ENCODE measurements at regions not wholly inside any gene's neighbourhood (a gene's known extent, or its start where the extent isn't known, plus 50 kb on each side); places are given as distances from the start of the nearest gene placed in this dataset.
A peak's percentile ranks its signal among the peaks of the same experiment; 100 is the strongest.
"Not testable (repeated sequence)": the region's sequence is repeated elsewhere in the genome, so short reads cannot be mapped to it uniquely, and the experiment has no call there.

- TF ChIP-seq, protein P1, sequence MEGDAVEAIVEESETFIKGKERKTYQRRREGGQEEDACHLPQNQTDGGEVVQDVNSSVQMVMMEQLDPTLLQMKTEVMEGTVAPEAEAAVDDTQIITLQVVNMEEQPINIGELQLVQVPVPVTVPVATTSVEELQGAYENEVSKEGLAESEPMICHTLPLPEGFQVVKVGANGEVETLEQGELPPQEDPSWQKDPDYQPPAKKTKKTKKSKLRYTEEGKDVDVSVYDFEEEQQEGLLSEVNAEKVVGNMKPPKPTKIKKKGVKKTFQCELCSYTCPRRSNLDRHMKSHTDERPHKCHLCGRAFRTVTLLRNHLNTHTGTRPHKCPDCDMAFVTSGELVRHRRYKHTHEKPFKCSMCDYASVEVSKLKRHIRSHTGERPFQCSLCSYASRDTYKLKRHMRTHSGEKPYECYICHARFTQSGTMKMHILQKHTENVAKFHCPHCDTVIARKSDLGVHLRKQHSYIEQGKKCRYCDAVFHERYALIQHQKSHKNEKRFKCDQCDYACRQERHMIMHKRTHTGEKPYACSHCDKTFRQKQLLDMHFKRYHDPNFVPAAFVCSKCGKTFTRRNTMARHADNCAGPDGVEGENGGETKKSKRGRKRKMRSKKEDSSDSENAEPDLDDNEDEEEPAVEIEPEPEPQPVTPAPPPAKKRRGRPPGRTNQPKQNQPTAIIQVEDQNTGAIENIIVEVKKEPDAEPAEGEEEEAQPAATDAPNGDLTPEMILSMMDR (conservative IDR thresholded peaks at IDR 0.05), result no peak
- peaks cover 3% of the 10 kb centered on the region for H3K4me1 Mint-ChIP-seq
- no peaks in the 10 kb centered on the region for H3K36me3 Mint-ChIP-seq (ENCODE audit: low read depth)
- no peak overlapping the region for H3K4me3 Mint-ChIP-seq
- H3K9me3 Mint-ChIP-seq, result no peaks in the 10 kb centered on the region
- H3K27ac Mint-ChIP-seq (ENCODE audit: unreplicated experiment), result no peak overlapping the region
- no peaks in the 10 kb centered on the region for H3K27me3 Mint-ChIP-seq (ENCODE audit: low read depth)
- DNase-seq (ENCODE audit: low read depth, low spot score), result no peak
Observed at GRCh38 chr17:20783091-20783490, 203.6 kb downstream of the CDRT15L2 start.

DNA sequence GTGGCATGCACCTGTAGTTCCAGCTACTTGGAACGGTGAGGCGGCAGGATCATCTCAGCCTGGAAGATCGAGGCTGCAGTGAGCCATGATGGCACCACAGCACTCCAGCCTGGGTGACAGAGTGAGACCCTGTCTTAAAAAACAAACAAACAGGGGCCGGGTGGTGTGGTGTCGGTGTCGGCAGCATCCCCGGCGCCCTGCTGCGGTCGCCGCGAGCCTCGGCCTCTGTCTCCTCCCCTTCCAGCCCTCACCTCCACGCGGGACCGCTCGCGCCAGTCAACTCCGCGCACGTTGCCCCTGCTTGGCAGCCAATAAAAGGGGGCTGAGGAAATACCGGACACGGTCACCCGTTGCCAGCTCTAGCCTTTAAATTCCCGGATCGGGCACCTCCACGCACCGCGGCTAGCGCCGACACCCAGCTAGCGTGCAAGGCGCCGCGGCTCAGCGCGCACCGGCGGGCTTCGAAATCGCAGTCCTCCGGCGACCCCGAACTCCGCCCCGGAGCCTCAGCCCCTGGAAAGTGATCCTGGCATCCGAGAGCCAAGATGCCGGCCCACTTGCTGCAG is 204.7 kb downstream of the CDRT15L2 start:
- H3K9me3 Mint-ChIP-seq, result no peaks in the 10 kb centered on the region
- no peak overlapping the region for H3K4me3 Mint-ChIP-seq
- no peak for DNase-seq (ENCODE audit: low read depth, low spot score)
- no peaks in the 10 kb centered on the region for H3K36me3 Mint-ChIP-seq (ENCODE audit: low read depth)
- H3K4me1 Mint-ChIP-seq, result peaks cover 8% of the 10 kb centered on the region
- H3K27ac Mint-ChIP-seq (ENCODE audit: unreplicated experiment), result no peak overlapping the region
- TF ChIP-seq, protein P1 (conservative IDR thresholded peaks at IDR 0.05), result no peak
- no peaks in the 10 kb centered on the region for H3K27me3 Mint-ChIP-seq (ENCODE audit: low read depth)

- Mint-ChIP-seq H3K4me3 (no peak overlapping the region), H3K36me3 (ENCODE audit: low read depth) (no peaks in the 10 kb centered on the region), H3K27me3 (ENCODE audit: low read depth) (no peaks in the 10 kb centered on the region), H3K4me1 (peaks cover 8% of the 10 kb centered on the region), H3K27ac (ENCODE audit: unreplicated experiment) (no peak overlapping the region), H3K9me3 (no peaks in the 10 kb centered on the region)
- TF ChIP-seq, protein P1 (conservative IDR thresholded peaks at IDR 0.05), result no peak
- DNase-seq (ENCODE audit: low read depth, low spot score), result no peak
Observed at GRCh38 chr17:20787281-20787680, 207.8 kb downstream of the CDRT15L2 start.

GRCh38 chr17:20791626-20792025 is 212.1 kb downstream of the CDRT15L2 start:
- Mint-ChIP-seq H3K36me3 (ENCODE audit: low read depth) (no peaks in the 10 kb centered on the region), H3K9me3 (no peaks in the 10 kb centered on the region), H3K4me3 (no peak overlapping the region), H3K27ac (ENCODE audit: unreplicated experiment) (no peak overlapping the region), H3K4me1 (peaks cover 8% of the 10 kb centered on the region), H3K27me3 (ENCODE audit: low read depth) (no peaks in the 10 kb centered on the region)
- no peak for DNase-seq (ENCODE audit: low read depth, low spot score)
- TF ChIP-seq, protein P1 (conservative IDR thresholded peaks at IDR 0.05), result no peak

DNA sequence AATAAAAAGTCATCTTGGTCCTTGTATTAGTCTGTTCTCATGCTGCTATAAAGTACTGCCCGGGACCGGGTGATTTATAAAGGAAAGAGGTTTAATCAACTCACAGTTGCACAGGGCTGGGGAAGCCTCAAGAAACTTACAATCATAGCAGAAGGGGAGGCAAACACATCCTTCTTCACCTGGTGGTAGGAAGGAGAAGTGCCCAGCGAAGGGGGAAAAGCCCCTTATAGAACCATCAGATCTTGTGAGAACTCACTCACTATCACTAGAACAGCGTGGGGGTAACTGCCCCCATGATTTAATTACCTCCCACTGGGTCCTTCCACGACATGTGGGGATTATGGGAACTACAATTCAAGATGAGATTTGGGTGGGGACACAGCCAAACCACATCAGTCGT is 215.0 kb downstream of the CDRT15L2 start:
- not testable (repeated sequence) for H3K27me3 Mint-ChIP-seq (ENCODE audit: low read depth); H3K27ac Mint-ChIP-seq (ENCODE audit: unreplicated experiment); H3K9me3 Mint-ChIP-seq; H3K4me1 Mint-ChIP-seq; H3K36me3 Mint-ChIP-seq (ENCODE audit: low read depth); DNase-seq (ENCODE audit: low read depth, low spot score); H3K4me3 Mint-ChIP-seq
- TF ChIP-seq, protein P1 (conservative IDR thresholded peaks at IDR 0.05), result peak; percentile 49
